ENCODE measurements at regions not wholly inside any gene's neighbourhood (a gene's known extent, or its start where the extent isn't known, plus 50 kb on each side); places are given as distances from the start of the nearest gene placed in this dataset.
A peak's percentile ranks its signal among the peaks of the same experiment; 100 is the strongest.

GRCh38 chr2:150417278-150417677, 70.2 kb downstream of the RND3 start:
- 70% methylated on average over 2 of the region's 3 CpGs for WGBS (ENCODE audit: insufficient coverage)

GRCh38 chr2:150415022-150415421, 72.4 kb downstream of the RND3 start:
- no peak for DNase-seq

More at GRCh38 chr2:150417278-150417677, 70.2 kb downstream of the RND3 start:
- Histone ChIP-seq H3K9me3 (replicated peaks; ENCODE audit: control insufficient read depth, low read depth, low read length) (no peaks in the 10 kb centered on the region), H3K4me3 (ENCODE audit: low read length) (no peak overlapping the region), H3K36me3 (ENCODE audit: control insufficient read depth, insufficient read depth, low read length) (no peaks in the 10 kb centered on the region), H3K27ac (ENCODE audit: low read length) (no peak overlapping the region), H3K4me1 (ENCODE audit: control insufficient read depth, insufficient read depth, low read length) (peaks cover 5% of the 10 kb centered on the region), H3K27me3 (ENCODE audit: control insufficient read depth, insufficient read depth, low read length) (no peaks in the 10 kb centered on the region)
- DNase-seq = no peak

GRCh38 chr2:150413910-150414309, 73.6 kb downstream of the RND3 start:
- Histone ChIP-seq H3K27ac (ENCODE audit: low read length) (no peak overlapping the region), H3K9me3 (replicated peaks; ENCODE audit: control insufficient read depth, low read depth, low read length) (no peaks in the 10 kb centered on the region), H3K4me3 (ENCODE audit: low read length) (no peak overlapping the region), H3K4me1 (ENCODE audit: control insufficient read depth, insufficient read depth, low read length) (peaks cover 5% of the 10 kb centered on the region), H3K27me3 (ENCODE audit: control insufficient read depth, insufficient read depth, low read length) (no peaks in the 10 kb centered on the region), H3K36me3 (ENCODE audit: control insufficient read depth, insufficient read depth, low read length) (no peaks in the 10 kb centered on the region)
- no CpG with 5 or more reads among the region's 2 CpGs for WGBS (ENCODE audit: insufficient coverage)
- peak; percentile 59 for DNase-seq

More at GRCh38 chr2:150415022-150415421, 72.4 kb downstream of the RND3 start:
- Histone ChIP-seq H3K36me3 (ENCODE audit: control insufficient read depth, insufficient read depth, low read length) (no peaks in the 10 kb centered on the region), H3K27ac (ENCODE audit: low read length) (no peak overlapping the region), H3K9me3 (replicated peaks; ENCODE audit: control insufficient read depth, low read depth, low read length) (no peaks in the 10 kb centered on the region), H3K4me1 (ENCODE audit: control insufficient read depth, insufficient read depth, low read length) (peaks cover 5% of the 10 kb centered on the region), H3K27me3 (ENCODE audit: control insufficient read depth, insufficient read depth, low read length) (no peaks in the 10 kb centered on the region), H3K4me3 (ENCODE audit: low read length) (no peak overlapping the region)

- Histone ChIP-seq H3K27me3 (ENCODE audit: control insufficient read depth, insufficient read depth, low read length) (no peaks in the 10 kb centered on the region), H3K27ac (ENCODE audit: low read length) (peak overlapping the region; percentile 22), H3K4me1 (ENCODE audit: control insufficient read depth, insufficient read depth, low read length) (peaks cover 5% of the 10 kb centered on the region), H3K4me3 (ENCODE audit: low read length) (no peak overlapping the region), H3K9me3 (replicated peaks; ENCODE audit: control insufficient read depth, low read depth, low read length) (no peaks in the 10 kb centered on the region), H3K36me3 (ENCODE audit: control insufficient read depth, insufficient read depth, low read length) (no peaks in the 10 kb centered on the region)
- WGBS (ENCODE audit: insufficient coverage) = 67% methylated on average over 3 of the region's 7 CpGs
- DNase-seq = peak; percentile 57
These were observed 74.1 kb downstream of the RND3 start for GRCh38 chr2:150413366-150413765.

GRCh38 chr2:150410809-150411208, 76.7 kb downstream of the RND3 start:
- 92% methylated on average over 1 of the region's 3 CpGs for WGBS (ENCODE audit: insufficient coverage)

GRCh38 chr2:150409196-150409595, 78.3 kb downstream of the RND3 start:
- no peaks in the 10 kb centered on the region for H3K36me3 ChIP-seq (ENCODE audit: control insufficient read depth, insufficient read depth, low read length)
- H3K4me3 ChIP-seq (ENCODE audit: low read length) = no peak overlapping the region
- H3K27me3 ChIP-seq (ENCODE audit: control insufficient read depth, insufficient read depth, low read length) = no peaks in the 10 kb centered on the region
- no peak overlapping the region for H3K27ac ChIP-seq (ENCODE audit: low read length)
- WGBS (ENCODE audit: insufficient coverage) = no CpG with 5 or more reads among the region's 2 CpGs
- H3K9me3 ChIP-seq (replicated peaks; ENCODE audit: control insufficient read depth, low read depth, low read length) = no peaks in the 10 kb centered on the region
- DNase-seq = no peak
- peaks cover 5% of the 10 kb centered on the region for H3K4me1 ChIP-seq (ENCODE audit: control insufficient read depth, insufficient read depth, low read length)

More at GRCh38 chr2:150410809-150411208, 76.7 kb downstream of the RND3 start:
- Histone ChIP-seq H3K4me1 (ENCODE audit: control insufficient read depth, insufficient read depth, low read length) (peaks cover 5% of the 10 kb centered on the region), H3K27ac (ENCODE audit: low read length) (no peak overlapping the region), H3K9me3 (replicated peaks; ENCODE audit: control insufficient read depth, low read depth, low read length) (no peaks in the 10 kb centered on the region), H3K4me3 (ENCODE audit: low read length) (no peak overlapping the region), H3K27me3 (ENCODE audit: control insufficient read depth, insufficient read depth, low read length) (no peaks in the 10 kb centered on the region), H3K36me3 (ENCODE audit: control insufficient read depth, insufficient read depth, low read length) (no peaks in the 10 kb centered on the region)
- DNase-seq = no peak

- Histone ChIP-seq H3K4me1 (ENCODE audit: control insufficient read depth, insufficient read depth, low read length) (no peaks in the 10 kb centered on the region), H3K4me3 (ENCODE audit: low read length) (no peak overlapping the region), H3K9me3 (replicated peaks; ENCODE audit: control insufficient read depth, low read depth, low read length) (no peaks in the 10 kb centered on the region), H3K27me3 (ENCODE audit: control insufficient read depth, insufficient read depth, low read length) (no peaks in the 10 kb centered on the region), H3K27ac (ENCODE audit: low read length) (no peak overlapping the region), H3K36me3 (ENCODE audit: control insufficient read depth, insufficient read depth, low read length) (no peaks in the 10 kb centered on the region)
- no peak for DNase-seq
- no CpG with 5 or more reads among the region's 3 CpGs for WGBS (ENCODE audit: insufficient coverage)
These were observed 83.3 kb downstream of the RND3 start for GRCh38 chr2:150404147-150404546.

GRCh38 chr2:150403457-150403856, 84.0 kb downstream of the RND3 start:
- no peak for DNase-seq
- WGBS (ENCODE audit: insufficient coverage) = 50% methylated on average over 1 of the region's 2 CpGs
- Histone ChIP-seq H3K9me3 (replicated peaks; ENCODE audit: control insufficient read depth, low read depth, low read length) (no peaks in the 10 kb centered on the region), H3K36me3 (ENCODE audit: control insufficient read depth, insufficient read depth, low read length) (no peaks in the 10 kb centered on the region), H3K4me1 (ENCODE audit: control insufficient read depth, insufficient read depth, low read length) (no peaks in the 10 kb centered on the region), H3K27ac (ENCODE audit: low read length) (no peak overlapping the region), H3K27me3 (ENCODE audit: control insufficient read depth, insufficient read depth, low read length) (no peaks in the 10 kb centered on the region), H3K4me3 (ENCODE audit: low read length) (no peak overlapping the region)

- Histone ChIP-seq H3K4me1 (ENCODE audit: control insufficient read depth, insufficient read depth, low read length) (no peaks in the 10 kb centered on the region), H3K4me3 (ENCODE audit: low read length) (no peak overlapping the region), H3K36me3 (ENCODE audit: control insufficient read depth, insufficient read depth, low read length) (no peaks in the 10 kb centered on the region), H3K9me3 (replicated peaks; ENCODE audit: control insufficient read depth, low read depth, low read length) (no peaks in the 10 kb centered on the region), H3K27ac (ENCODE audit: low read length) (no peak overlapping the region), H3K27me3 (ENCODE audit: control insufficient read depth, insufficient read depth, low read length) (no peaks in the 10 kb centered on the region)
- no peak for DNase-seq
- WGBS (ENCODE audit: insufficient coverage) = no CpG with 5 or more reads among the region's 3 CpGs
These were observed 84.5 kb downstream of the RND3 start for GRCh38 chr2:150402953-150403352.

GRCh38 chr2:150400849-150401248, 86.6 kb downstream of the RND3 start:
- H3K4me3 ChIP-seq (ENCODE audit: low read length) = no peak overlapping the region
- WGBS (ENCODE audit: insufficient coverage) = 27% methylated on average over 1 of the region's 2 CpGs
- no peak for DNase-seq

GRCh38 chr2:150392614-150393013, 94.9 kb downstream of the RND3 start:
- H3K27ac ChIP-seq (ENCODE audit: low read length) = no peak overlapping the region
- H3K36me3 ChIP-seq (ENCODE audit: control insufficient read depth, insufficient read depth, low read length) = no peaks in the 10 kb centered on the region
- H3K4me1 ChIP-seq (ENCODE audit: control insufficient read depth, insufficient read depth, low read length) = no peaks in the 10 kb centered on the region
- H3K27me3 ChIP-seq (ENCODE audit: control insufficient read depth, insufficient read depth, low read length) = no peaks in the 10 kb centered on the region
- H3K9me3 ChIP-seq (replicated peaks; ENCODE audit: control insufficient read depth, low read depth, low read length) = no peaks in the 10 kb centered on the region
- WGBS (ENCODE audit: insufficient coverage) = 83% methylated on average over 3 of the region's 4 CpGs
- DNase-seq = no peak
- no peak overlapping the region for H3K4me3 ChIP-seq (ENCODE audit: low read length)

More at GRCh38 chr2:150400849-150401248, 86.6 kb downstream of the RND3 start:
- Histone ChIP-seq H3K9me3 (replicated peaks; ENCODE audit: control insufficient read depth, low read depth, low read length) (no peaks in the 10 kb centered on the region), H3K27me3 (ENCODE audit: control insufficient read depth, insufficient read depth, low read length) (no peaks in the 10 kb centered on the region), H3K4me1 (ENCODE audit: control insufficient read depth, insufficient read depth, low read length) (no peaks in the 10 kb centered on the region), H3K27ac (ENCODE audit: low read length) (no peak overlapping the region), H3K36me3 (ENCODE audit: control insufficient read depth, insufficient read depth, low read length) (no peaks in the 10 kb centered on the region)
